OCI-LY1 (cell line): ENCODE measurements at regions not wholly inside any gene's neighbourhood (a gene's known extent, or its start where the extent isn't known, plus 50 kb on each side); places are given as distances from the start of the nearest gene placed in this dataset.

Experiments
- EZH2 ChIP-seq: fragments of 200-600 bp; sonication (generic), shearing (Covaris generic); IDR thresholded peaks from 2 replicates; pipeline ENCODE4 v1.8.0; 2017; ENCODE audit warnings: borderline replicate concordance, mixed run types, mild to moderate bottlenecking, antibody characterized with exemption, low read length, moderate library complexity, mixed read lengths
- TF ChIP-seq, protein P1 (sequence below): fragments of 200-600 bp; sonication (generic), shearing (Covaris generic); IDR thresholded peaks from 2 replicates; pipeline ENCODE4 v1.5.1; 2017; ENCODE audit warnings: mild to moderate bottlenecking, antibody characterized with exemption, low read length, moderate library complexity, mixed read lengths

DNA sequence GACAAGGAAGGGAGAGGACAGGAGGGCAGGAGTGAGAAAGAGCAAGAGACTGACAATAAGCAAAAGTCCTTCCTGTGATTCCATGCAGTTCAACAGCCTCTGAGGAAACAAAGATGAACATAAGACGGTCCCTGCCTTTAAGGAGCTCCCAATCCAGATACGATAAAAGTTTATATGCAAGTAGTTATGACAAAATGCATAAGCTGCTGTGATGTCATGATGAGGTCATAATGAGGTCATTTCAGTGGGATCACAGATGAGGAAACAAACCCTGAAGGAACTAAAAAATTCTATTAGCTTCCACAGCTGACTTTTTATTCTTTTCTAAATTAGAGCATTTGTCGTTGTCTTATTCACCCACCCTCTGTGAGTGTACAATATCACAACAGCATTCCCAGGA lies 458.5 kb upstream of the ACVR2A start:
- TF ChIP-seq, protein P1, sequence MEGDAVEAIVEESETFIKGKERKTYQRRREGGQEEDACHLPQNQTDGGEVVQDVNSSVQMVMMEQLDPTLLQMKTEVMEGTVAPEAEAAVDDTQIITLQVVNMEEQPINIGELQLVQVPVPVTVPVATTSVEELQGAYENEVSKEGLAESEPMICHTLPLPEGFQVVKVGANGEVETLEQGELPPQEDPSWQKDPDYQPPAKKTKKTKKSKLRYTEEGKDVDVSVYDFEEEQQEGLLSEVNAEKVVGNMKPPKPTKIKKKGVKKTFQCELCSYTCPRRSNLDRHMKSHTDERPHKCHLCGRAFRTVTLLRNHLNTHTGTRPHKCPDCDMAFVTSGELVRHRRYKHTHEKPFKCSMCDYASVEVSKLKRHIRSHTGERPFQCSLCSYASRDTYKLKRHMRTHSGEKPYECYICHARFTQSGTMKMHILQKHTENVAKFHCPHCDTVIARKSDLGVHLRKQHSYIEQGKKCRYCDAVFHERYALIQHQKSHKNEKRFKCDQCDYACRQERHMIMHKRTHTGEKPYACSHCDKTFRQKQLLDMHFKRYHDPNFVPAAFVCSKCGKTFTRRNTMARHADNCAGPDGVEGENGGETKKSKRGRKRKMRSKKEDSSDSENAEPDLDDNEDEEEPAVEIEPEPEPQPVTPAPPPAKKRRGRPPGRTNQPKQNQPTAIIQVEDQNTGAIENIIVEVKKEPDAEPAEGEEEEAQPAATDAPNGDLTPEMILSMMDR, result no peak
- no peak for TF ChIP-seq EZH2
